ENCODE measurements at regions not wholly inside any gene's neighbourhood (a gene's known extent, or its start where the extent isn't known, plus 50 kb on each side); places are given as distances from the start of the nearest gene placed in this dataset.
"Not testable (repeated sequence)": the region's sequence is repeated elsewhere in the genome, so short reads cannot be mapped to it uniquely, and the experiment has no call there.

DNA sequence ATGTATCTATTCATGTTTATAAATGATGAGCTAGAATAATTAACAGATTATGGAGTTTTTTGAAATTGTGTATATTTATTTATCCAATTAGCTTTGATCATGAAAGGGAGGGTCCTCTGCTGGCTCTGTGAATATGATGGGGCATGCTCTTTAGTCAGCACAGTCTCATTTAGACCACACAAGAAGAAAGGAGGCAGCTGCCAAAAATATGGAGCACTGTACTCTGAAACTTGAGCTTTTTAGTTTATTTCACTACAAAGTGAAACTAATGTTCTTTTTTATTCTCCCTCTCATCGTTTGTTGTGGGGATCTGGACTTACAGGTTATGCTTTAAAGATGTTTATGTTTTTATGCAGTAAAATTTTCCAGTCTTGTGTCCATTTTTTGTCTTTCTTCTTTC is 266.9 kb upstream of the GULP1 start:
- TF ChIP-seq, protein P1, sequence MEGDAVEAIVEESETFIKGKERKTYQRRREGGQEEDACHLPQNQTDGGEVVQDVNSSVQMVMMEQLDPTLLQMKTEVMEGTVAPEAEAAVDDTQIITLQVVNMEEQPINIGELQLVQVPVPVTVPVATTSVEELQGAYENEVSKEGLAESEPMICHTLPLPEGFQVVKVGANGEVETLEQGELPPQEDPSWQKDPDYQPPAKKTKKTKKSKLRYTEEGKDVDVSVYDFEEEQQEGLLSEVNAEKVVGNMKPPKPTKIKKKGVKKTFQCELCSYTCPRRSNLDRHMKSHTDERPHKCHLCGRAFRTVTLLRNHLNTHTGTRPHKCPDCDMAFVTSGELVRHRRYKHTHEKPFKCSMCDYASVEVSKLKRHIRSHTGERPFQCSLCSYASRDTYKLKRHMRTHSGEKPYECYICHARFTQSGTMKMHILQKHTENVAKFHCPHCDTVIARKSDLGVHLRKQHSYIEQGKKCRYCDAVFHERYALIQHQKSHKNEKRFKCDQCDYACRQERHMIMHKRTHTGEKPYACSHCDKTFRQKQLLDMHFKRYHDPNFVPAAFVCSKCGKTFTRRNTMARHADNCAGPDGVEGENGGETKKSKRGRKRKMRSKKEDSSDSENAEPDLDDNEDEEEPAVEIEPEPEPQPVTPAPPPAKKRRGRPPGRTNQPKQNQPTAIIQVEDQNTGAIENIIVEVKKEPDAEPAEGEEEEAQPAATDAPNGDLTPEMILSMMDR (IDR thresholded peaks at IDR 0.05; ENCODE audit: control insufficient read depth, extremely low read depth, insufficient read depth): no peak

DNA sequence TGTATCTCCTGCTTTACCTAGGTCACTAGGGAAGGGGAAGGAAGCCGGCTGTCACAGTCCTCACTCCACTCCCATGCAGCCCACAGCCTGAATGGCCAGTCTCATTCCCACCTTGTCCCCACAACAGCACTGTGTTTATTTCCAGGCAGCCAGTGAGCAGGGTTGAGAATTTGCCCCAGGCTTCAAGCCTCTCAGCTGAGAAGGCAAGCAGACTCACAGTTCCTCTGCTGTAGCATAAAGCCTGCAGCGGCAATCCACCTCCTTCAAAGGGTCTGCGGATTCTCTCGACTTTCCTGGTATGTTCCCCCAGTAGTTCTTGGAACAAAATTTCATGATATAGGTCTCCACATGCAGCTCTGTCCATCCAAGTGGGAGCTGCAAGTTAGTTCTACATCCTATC is 262.9 kb upstream of the GULP1 start:
- TF ChIP-seq, protein P1 (IDR thresholded peaks at IDR 0.05; ENCODE audit: control insufficient read depth, extremely low read depth, insufficient read depth): no peak
- H3K4me3 ChIP-seq (ENCODE audit: low read depth, low read length): no peak overlapping the region
- no peak for DNase-seq (ENCODE audit: low read depth)

More for the DNA sequence above, 266.9 kb upstream of the GULP1 start:
- no peak overlapping the region for H3K4me3 ChIP-seq (ENCODE audit: low read depth, low read length)
- no peak for DNase-seq (ENCODE audit: low read depth)

GRCh38 chr2:188032306-188032705 is 259.4 kb upstream of the GULP1 start:
- DNase-seq (ENCODE audit: low read depth): no peak
- H3K4me3 ChIP-seq (ENCODE audit: low read depth, low read length): no peak overlapping the region
- TF ChIP-seq, protein P1 (IDR thresholded peaks at IDR 0.05; ENCODE audit: control insufficient read depth, extremely low read depth, insufficient read depth): no peak

GRCh38 chr2:188032786-188033185 is 258.9 kb upstream of the GULP1 start:
- DNase-seq (ENCODE audit: low read depth): no peak
- TF ChIP-seq, protein P1 (IDR thresholded peaks at IDR 0.05; ENCODE audit: control insufficient read depth, extremely low read depth, insufficient read depth): no peak
- no peak overlapping the region for H3K4me3 ChIP-seq (ENCODE audit: low read depth, low read length)

DNA sequence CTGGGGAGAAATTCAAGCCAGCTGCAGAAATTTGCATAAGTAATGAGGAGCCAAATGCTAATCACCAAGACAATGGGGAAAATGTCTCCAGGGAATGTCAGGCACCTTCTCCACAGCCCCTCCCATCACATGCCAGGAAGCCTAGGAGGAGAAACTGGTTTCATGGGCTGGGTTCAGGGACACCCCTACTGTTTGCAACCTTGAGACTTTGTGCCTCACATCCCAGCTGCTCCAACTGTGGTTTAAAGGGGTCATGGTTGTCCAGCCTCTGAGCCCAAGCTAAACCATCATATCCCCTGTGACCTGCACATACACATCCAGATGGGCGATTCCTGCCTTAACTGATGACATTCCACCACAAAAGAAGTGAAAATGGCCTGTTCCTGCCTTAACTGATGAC is 258.4 kb upstream of the GULP1 start:
- DNase-seq (ENCODE audit: low read depth); H3K4me3 ChIP-seq (ENCODE audit: low read depth, low read length): not testable (repeated sequence)

DNA sequence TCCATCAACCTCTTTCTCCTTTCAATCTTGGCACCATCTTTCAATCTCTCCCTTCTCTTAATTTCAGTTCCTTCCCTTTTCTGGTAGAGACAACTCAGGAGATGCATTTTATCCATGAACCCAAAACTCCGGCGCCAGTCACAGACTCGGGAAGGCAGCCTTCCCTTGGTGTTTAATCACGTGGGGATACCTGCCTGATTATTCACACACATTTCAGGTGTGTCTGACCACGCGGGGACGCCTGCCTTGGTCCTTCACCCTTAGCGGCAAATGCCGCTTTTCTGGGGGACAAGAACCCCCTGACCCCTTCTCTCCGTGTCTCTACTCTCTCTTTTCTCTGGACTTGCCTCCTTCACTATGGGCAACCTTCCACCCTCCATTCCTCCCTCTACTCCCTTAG is 257.6 kb upstream of the GULP1 start:
- not testable (repeated sequence) for H3K4me3 ChIP-seq (ENCODE audit: low read depth, low read length); DNase-seq (ENCODE audit: low read depth)

DNA sequence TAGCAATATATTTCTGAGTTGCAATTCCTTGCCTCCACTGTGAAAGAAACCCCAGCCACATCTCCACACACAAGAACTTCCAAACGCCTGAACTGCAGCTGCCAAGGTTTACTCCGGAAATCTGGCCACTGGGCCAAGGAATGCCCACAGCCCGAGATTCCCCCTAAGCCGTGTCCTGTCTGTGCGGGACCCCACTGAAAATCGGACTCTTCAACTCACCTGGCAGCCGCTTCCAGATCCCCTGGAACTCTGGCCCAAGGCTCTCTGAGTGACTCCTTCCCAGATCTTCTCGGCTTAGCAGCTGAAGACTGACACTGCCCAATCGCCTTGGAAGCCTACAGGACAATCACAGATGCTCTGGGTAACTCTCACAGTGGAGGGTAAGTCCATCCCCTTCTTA is 256.3 kb upstream of the GULP1 start:
- not testable (repeated sequence) for H3K4me3 ChIP-seq (ENCODE audit: low read depth, low read length); DNase-seq (ENCODE audit: low read depth)

- not testable (repeated sequence) for DNase-seq (ENCODE audit: low read depth)
These were observed 254.9 kb upstream of the GULP1 start for GRCh38 chr2:188036786-188037185.

GRCh38 chr2:188039307-188039706 is 252.4 kb upstream of the GULP1 start:
- TF ChIP-seq, protein P1 (IDR thresholded peaks at IDR 0.05; ENCODE audit: control insufficient read depth, extremely low read depth, insufficient read depth): no peak
- DNase-seq (ENCODE audit: low read depth): no peak
- H3K4me3 ChIP-seq (ENCODE audit: low read depth, low read length): no peak overlapping the region

More at GRCh38 chr2:188036786-188037185, 254.9 kb upstream of the GULP1 start:
- H3K4me3 ChIP-seq (ENCODE audit: low read depth, low read length): not testable (repeated sequence)
